ENCODE measurements at regions not wholly inside any gene's neighbourhood (a gene's known extent, or its start where the extent isn't known, plus 50 kb on each side); places are given as distances from the start of the nearest gene placed in this dataset.

DNA sequence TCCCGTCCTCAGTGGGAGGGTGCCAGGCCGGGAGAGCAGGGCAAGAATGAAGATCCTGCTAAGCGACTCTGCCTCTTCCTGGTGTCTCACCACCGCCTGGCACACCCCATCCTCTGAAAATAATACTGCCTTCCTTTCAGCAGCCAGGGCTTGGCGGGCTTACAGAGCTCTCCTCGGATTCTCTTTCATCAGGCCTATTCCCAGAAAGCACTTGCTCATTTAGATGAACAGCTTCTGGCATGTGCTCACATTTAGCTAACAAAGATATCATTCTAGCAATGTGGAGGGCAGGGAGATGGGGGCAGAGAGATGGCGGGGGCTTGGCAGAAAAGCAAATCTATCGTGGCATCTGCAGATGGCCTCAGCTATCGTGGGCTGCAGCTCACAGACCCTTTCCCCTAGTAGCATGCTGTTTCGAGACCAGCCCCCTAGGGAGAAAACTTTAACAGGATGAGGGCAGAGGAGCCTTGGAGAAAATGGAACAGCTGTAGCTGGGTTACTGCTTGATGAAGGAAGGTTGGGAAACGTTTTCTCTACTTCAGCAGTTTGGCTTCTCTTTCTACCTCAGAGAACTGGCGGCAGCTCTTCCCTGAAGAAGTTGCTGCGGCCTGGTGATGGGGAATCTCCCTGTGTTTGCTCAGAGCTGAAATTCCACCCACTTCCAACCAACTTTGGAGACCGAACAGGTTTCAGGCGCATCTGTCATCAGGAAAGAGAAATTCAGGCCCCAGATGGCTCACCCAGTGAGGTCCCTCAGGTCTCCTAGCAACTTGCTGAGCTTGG, 102.1 kb downstream of the TMEM174 start:
- Histone ChIP-seq H3K27ac (ENCODE audit: low read depth, low read length, poor library complexity, severe bottlenecking) (no peak overlapping the region), H4K20me1 (ENCODE audit: insufficient read depth, low read length) (no peaks in the 10 kb centered on the region), H3K79me2 (ENCODE audit: insufficient read depth, low read depth, low read length) (no peaks in the 10 kb centered on the region), H3K9me3 (ENCODE audit: low read length) (no peaks in the 10 kb centered on the region), H3K36me3 (ENCODE audit: insufficient read depth, low read length) (no peaks in the 10 kb centered on the region), H3K4me1 (ENCODE audit: insufficient read depth, low read length, poor library complexity, severe bottlenecking) (no peaks in the 10 kb centered on the region), H3K4me2 (ENCODE audit: low read length) (no peak overlapping the region), H2AFZ (ENCODE audit: low read length) (no peak overlapping the region), H3K9me2 (ENCODE audit: insufficient read depth, low read length) (no peaks in the 10 kb centered on the region; the same call in 1 of the 2 replicates), H3K4me3 (ENCODE audit: low read depth, low read length, poor library complexity, severe bottlenecking) (no peak overlapping the region)
- intact Hi-C loops (cut with micrococcal nuclease; ENCODE audit: unreplicated experiment) = no loop called here
- DNase-seq (ENCODE audit: low spot score) = no peak
- BruUV-seq (replicated peaks) = no TSS peak
- no peak for TF ChIP-seq EZH2phosphoT487 (IDR thresholded peaks at IDR 0.05; ENCODE audit: borderline replicate concordance, low read depth, low read length)
- TF ChIP-seq, protein P1, sequence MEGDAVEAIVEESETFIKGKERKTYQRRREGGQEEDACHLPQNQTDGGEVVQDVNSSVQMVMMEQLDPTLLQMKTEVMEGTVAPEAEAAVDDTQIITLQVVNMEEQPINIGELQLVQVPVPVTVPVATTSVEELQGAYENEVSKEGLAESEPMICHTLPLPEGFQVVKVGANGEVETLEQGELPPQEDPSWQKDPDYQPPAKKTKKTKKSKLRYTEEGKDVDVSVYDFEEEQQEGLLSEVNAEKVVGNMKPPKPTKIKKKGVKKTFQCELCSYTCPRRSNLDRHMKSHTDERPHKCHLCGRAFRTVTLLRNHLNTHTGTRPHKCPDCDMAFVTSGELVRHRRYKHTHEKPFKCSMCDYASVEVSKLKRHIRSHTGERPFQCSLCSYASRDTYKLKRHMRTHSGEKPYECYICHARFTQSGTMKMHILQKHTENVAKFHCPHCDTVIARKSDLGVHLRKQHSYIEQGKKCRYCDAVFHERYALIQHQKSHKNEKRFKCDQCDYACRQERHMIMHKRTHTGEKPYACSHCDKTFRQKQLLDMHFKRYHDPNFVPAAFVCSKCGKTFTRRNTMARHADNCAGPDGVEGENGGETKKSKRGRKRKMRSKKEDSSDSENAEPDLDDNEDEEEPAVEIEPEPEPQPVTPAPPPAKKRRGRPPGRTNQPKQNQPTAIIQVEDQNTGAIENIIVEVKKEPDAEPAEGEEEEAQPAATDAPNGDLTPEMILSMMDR (conservative IDR thresholded peaks at IDR 0.05; ENCODE audit: low read length) = no peak
- CTCF ChIA-PET (ENCODE audit: unreplicated experiment) = interaction anchor here (0.9 kb wide), 1 partner anchor 9 kb away, joined by 7 read pairs; no protein-coding TSS in a partner anchor
- POLR2A ChIA-PET = interaction anchor here (0.7 kb wide), 1 partner anchor 523 kb away, joined by 3 read pairs; no protein-coding TSS in a partner anchor

DNA sequence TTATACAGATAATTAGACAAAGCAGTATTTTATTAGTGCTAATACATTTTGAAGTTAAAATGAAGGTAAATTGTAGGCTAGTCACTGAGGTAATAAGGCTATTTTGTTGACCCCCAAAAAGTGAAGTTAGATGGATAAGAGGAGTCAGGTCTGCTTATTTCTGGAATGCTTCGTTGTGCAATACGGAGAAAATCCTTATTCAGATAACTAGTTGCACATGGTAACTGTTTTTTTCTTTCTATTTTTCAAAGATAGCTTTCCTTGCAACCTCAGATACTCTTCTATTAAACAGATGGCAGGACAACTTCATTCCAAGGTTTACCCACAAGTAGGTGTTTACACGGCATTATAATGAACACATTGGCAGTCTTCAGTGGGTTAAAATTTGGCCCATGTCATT, 101.1 kb downstream of the TMEM174 start:
- Histone ChIP-seq H3K4me1 (ENCODE audit: insufficient read depth, low read length, poor library complexity, severe bottlenecking) (no peaks in the 10 kb centered on the region), H3K9me3 (ENCODE audit: low read length) (no peaks in the 10 kb centered on the region), H2AFZ (ENCODE audit: low read length) (no peak overlapping the region), H3K36me3 (ENCODE audit: insufficient read depth, low read length) (no peaks in the 10 kb centered on the region), H3K4me3 (ENCODE audit: low read depth, low read length, poor library complexity, severe bottlenecking) (no peak overlapping the region), H4K20me1 (ENCODE audit: insufficient read depth, low read length) (no peaks in the 10 kb centered on the region), H3K27ac (ENCODE audit: low read depth, low read length, poor library complexity, severe bottlenecking) (no peak overlapping the region), H3K4me2 (ENCODE audit: low read length) (no peak overlapping the region), H3K79me2 (ENCODE audit: insufficient read depth, low read depth, low read length) (no peaks in the 10 kb centered on the region), H3K9me2 (ENCODE audit: insufficient read depth, low read length) (no peaks in the 10 kb centered on the region; the same call in 1 of the 2 replicates)
- no peak for DNase-seq (ENCODE audit: low spot score)
- intact Hi-C loops (cut with micrococcal nuclease; ENCODE audit: unreplicated experiment) = no loop called here
- TF ChIP-seq, protein P1 (conservative IDR thresholded peaks at IDR 0.05; ENCODE audit: low read length) = no peak
- TF ChIP-seq EZH2phosphoT487 (IDR thresholded peaks at IDR 0.05; ENCODE audit: borderline replicate concordance, low read depth, low read length) = no peak
- CTCF ChIA-PET (ENCODE audit: unreplicated experiment) = no interaction called here
- POLR2A ChIA-PET = no interaction called here
- no TSS peak for BruUV-seq (replicated peaks)
